A549 (cell line): ENCODE measurements at regions not wholly inside any gene's neighbourhood (a gene's known extent, or its start where the extent isn't known, plus 50 kb on each side); places are given as distances from the start of the nearest gene placed in this dataset.
A peak's percentile ranks its signal among the peaks of the same experiment; 100 is the strongest.

Source experiments
- ATAC-seq, 2 experiments: fragments of 200-7000 bp in 1 of 2; fragments of >200 bp in 1 of 2; cut with Nextera tagmentation in 1 of 2; cut with Tn5 transposase in 1 of 2; 3 replicates each; pipeline versions ENCODE4 v1.8.0 to v1.9.1; 2018 to 2020; ENCODE audit warnings: mild to moderate bottlenecking in 1 of 2, moderate library complexity in 1 of 2
- CTCF ChIA-PET: fragments of 300-600 bp; sonication (Branson Sonifier 250); formaldehyde crosslinking; extraction: SDS; loops from one replicate; lab custom pipeline; 2021; ENCODE audit warnings: antibody characterized with exemption, inconsistent platforms; lab: Yijun Ruan, JAX
- POLR2A ChIA-PET: fragments of 350-600 bp; formaldehyde crosslinking; extraction: SDS; loops from one replicate; lab custom pipeline; 2021; ENCODE audit warnings: antibody characterized with exemption, inconsistent platforms; lab: Yijun Ruan, JAX
- DNase-seq, 2 experiments: peaks; one replicate each; pipeline versions ENCODE4 v3.0.0 to v3.0.0-alpha.2; 2011 to 2016; ENCODE audit warnings: low read depth in 1 of 2, low spot score in 1 of 2
- FAIRE-seq: peaks from 2 replicates; lab custom pipeline; 2011; peaks lifted over from hg19 to GRCh38; lab: Jason Lieb, UNC
- H3K27ac ChIP-seq, 2 experiments: fragments of >200 bp; sonication (Bioruptor Twin); formaldehyde crosslinking; 3 replicates each; pipeline ENCODE4 v1.5.1; 2016 to 2017
- H3K4me1 ChIP-seq: fragments of >200 bp; sonication (Bioruptor Twin); formaldehyde crosslinking; 3 replicates; pipeline ENCODE4 v1.6.1; 2016
- H3K4me2 ChIP-seq: fragments of >200 bp; sonication (Bioruptor Twin); formaldehyde crosslinking; 3 replicates; pipeline ENCODE4 v1.6.1; 2016
- H3K4me3 ChIP-seq: fragments of >200 bp; sonication (Bioruptor Twin); formaldehyde crosslinking; 3 replicates; pipeline ENCODE4 v1.5.1; 2016
- H3K9me3 ChIP-seq: fragments of >200 bp; sonication (Bioruptor Twin); formaldehyde crosslinking; 3 replicates; pipeline ENCODE4 v1.6.1; 2016
- CBX8 ChIP-seq: fragments of 200-600 bp; sonication (generic); IDR thresholded peaks from 2 replicates; pipeline ENCODE4 v1.6.1; 2016
- CHD2 ChIP-seq: fragments of 150-350 bp; IDR thresholded peaks from 2 replicates; pipeline ENCODE4 v1.6.1; 2014; ENCODE audit warnings: low read length; ENCODE audit not compliant: partially characterized antibody
- EHMT2 ChIP-seq: fragments of 200-600 bp; sonication (generic); IDR thresholded peaks from 2 replicates; pipeline ENCODE4 v1.6.1; 2016; ENCODE audit warnings: antibody characterized with exemption, low read depth, mild to moderate bottlenecking, moderate library complexity
- ESRRA ChIP-seq: fragments of 150-350 bp; IDR thresholded peaks from 2 replicates; pipeline ENCODE4 v1.6.1; 2014; ENCODE audit warnings: mild to moderate bottlenecking, low read length, borderline replicate concordance
- FOSB ChIP-seq: fragments of 250-450 bp; sonication (Bioruptor Pico); IDR thresholded peaks from 2 replicates; pipeline ENCODE4 v1.5.0; 2020; ENCODE audit warnings: mild to moderate bottlenecking, moderate library complexity
- FOSL2 ChIP-seq, 2 experiments: fragments of 450-650 bp in 1 of 2; fragments of >200 bp in 1 of 2; sonication (Bioruptor Twin) in 1 of 2; formaldehyde crosslinking; IDR thresholded peaks; 2 replicates each; pipeline versions ENCODE4 v1.5.0 to v1.6.1; 2016 to 2020; ENCODE audit warnings: mild to moderate bottlenecking in 1 of 2, moderate library complexity in 1 of 2
- JUN ChIP-seq, 2 experiments: fragments of >200 bp; sonication (Bioruptor Twin); formaldehyde crosslinking; IDR thresholded peaks; 2 replicates in 1 of 2; 3 replicates in 1 of 2; pipeline ENCODE4 v1.6.1; 2016 to 2017
- JUNB ChIP-seq: fragments of >200 bp; sonication (Bioruptor Twin); formaldehyde crosslinking; IDR thresholded peaks from 2 replicates; pipeline ENCODE4 v1.6.1; 2016
- NFE2L2 ChIP-seq: fragments of 150-350 bp; conservative IDR thresholded peaks from 2 replicates; pipeline ENCODE4 v1.6.1; 2014; ENCODE audit warnings: low read length
- NR3C1 ChIP-seq: fragments of >200 bp; sonication (Bioruptor Twin); formaldehyde crosslinking; IDR thresholded peaks from 3 replicates; pipeline ENCODE4 v1.6.1; 2017
- PHF8 ChIP-seq: fragments of 200-600 bp; sonication (generic); IDR thresholded peaks from 2 replicates; pipeline ENCODE4 v1.6.1; 2016; ENCODE audit warnings: low read depth, mild to moderate bottlenecking, antibody characterized with exemption, moderate library complexity, borderline replicate concordance
- RARB ChIP-seq: fragments of 250-450 bp; sonication (Bioruptor Pico); IDR thresholded peaks from 2 replicates; pipeline ENCODE4 v1.8.0; 2021; ENCODE audit warnings: mild to moderate bottlenecking, moderate library complexity
- RNF2 ChIP-seq: fragments of 200-600 bp; sonication (generic); IDR thresholded peaks from 2 replicates; pipeline ENCODE4 v1.6.1; 2016; ENCODE audit warnings: low read depth, mild to moderate bottlenecking, antibody characterized with exemption, moderate library complexity, borderline replicate concordance
- TFCP2L1 ChIP-seq: fragments of 250-450 bp; sonication (Bioruptor Pico); IDR thresholded peaks from 2 replicates; pipeline ENCODE4 v1.5.0; 2021; ENCODE audit warnings: mild to moderate bottlenecking
- ZC3H11A ChIP-seq: fragments of 450-650 bp; IDR thresholded peaks from 2 replicates; pipeline ENCODE4 v1.6.1; 2014; ENCODE audit warnings: antibody characterized with exemption, mild to moderate bottlenecking
- ZFP36 ChIP-seq: fragments of 450-650 bp; IDR thresholded peaks from 2 replicates; pipeline ENCODE4 v1.6.1; 2014; ENCODE audit warnings: borderline replicate concordance; ENCODE audit not compliant: partially characterized antibody
- ZSCAN20 ChIP-seq: fragments of 250-450 bp; sonication (Bioruptor Pico); IDR thresholded peaks from 2 replicates; pipeline ENCODE4 v1.8.0; 2022; ENCODE audit warnings: mild to moderate bottlenecking, moderate library complexity
- WGBS: methylation state at CpG from one replicate; pipeline ENCODE4 v1.1.6; 2017; ENCODE audit errors: missing lambda C conversion rate; 5-methylcytosine and 5-hydroxymethylcytosine counted together
- TF ChIP-seq, protein P1 (sequence below): fragments of >200 bp; sonication (Bioruptor Twin); formaldehyde crosslinking; IDR thresholded peaks from 2 replicates; pipeline ENCODE4 v1.6.1; 2016
- TF ChIP-seq, protein P2 (sequence below): IDR thresholded peaks from 2 replicates; pipeline ENCODE4 v1.6.1; 2012; ENCODE audit warnings: low read depth, borderline replicate concordance
- TF ChIP-seq, protein P3 (sequence below): fragments of 450-650 bp; IDR thresholded peaks from 2 replicates; pipeline ENCODE4 v1.6.1; 2014; ENCODE audit warnings: antibody characterized with exemption
- TF ChIP-seq, protein P4 (sequence below): fragments of 150-350 bp; IDR thresholded peaks from 2 replicates; pipeline ENCODE4 v1.6.1; 2014; ENCODE audit warnings: low read depth, mild to moderate bottlenecking, low read length
- TF ChIP-seq, protein P5 (sequence below): IDR thresholded peaks from 2 replicates; pipeline ENCODE4 v1.6.1; 2012

DNA sequence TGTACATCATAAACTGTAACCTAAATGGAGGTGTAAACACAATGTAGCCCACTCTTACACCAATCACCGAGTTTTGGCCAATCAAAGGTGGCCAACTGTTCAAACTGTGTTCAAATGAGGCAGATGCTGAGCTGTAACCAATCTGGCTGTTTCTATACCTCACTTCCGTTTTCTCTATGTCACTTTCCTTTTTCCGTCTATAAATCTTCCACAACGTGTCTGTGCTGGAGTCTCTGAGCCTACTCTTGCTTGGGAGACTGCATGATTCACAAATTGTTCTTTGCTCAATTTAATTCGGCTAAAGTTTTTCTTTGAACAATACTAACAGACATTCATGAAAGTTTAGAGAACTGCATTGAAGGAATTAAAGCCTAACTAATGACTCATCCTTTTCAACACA, 547.1 kb upstream of the USP15 start:
- Histone ChIP-seq H3K4me2 (no peak overlapping the region), H3K9me3 (no peaks in the 10 kb centered on the region; the same call in 2 of the 3 replicates), H3K27ac (no peak overlapping the region), H3K4me1 (no peaks in the 10 kb centered on the region), H3K4me3 (no peak overlapping the region)
- no peak for ATAC-seq
- WGBS, result 10% methylated on average over 5 of the region's 5 CpGs
- TF ChIP-seq PHF8 (no peak), ZSCAN20 (CRISPR knock-in tag) (no peak), ZFP36 (no peak), RARB (CRISPR knock-in tag) (no peak)
- TF ChIP-seq, protein P1, sequence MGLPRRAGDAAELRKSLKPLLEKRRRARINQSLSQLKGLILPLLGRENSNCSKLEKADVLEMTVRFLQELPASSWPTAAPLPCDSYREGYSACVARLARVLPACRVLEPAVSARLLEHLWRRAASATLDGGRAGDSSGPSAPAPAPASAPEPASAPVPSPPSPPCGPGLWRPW, result no peak
- TF ChIP-seq, protein P2, sequence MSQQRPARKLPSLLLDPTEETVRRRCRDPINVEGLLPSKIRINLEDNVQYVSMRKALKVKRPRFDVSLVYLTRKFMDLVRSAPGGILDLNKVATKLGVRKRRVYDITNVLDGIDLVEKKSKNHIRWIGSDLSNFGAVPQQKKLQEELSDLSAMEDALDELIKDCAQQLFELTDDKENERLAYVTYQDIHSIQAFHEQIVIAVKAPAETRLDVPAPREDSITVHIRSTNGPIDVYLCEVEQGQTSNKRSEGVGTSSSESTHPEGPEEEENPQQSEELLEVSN, result no peak
- ChIA-PET CTCF (no interaction called here), POLR2A (no interaction called here)
- peak in 1 of 2 experiments; percentile 2 for DNase-seq
- no peak for FAIRE-seq

DNA sequence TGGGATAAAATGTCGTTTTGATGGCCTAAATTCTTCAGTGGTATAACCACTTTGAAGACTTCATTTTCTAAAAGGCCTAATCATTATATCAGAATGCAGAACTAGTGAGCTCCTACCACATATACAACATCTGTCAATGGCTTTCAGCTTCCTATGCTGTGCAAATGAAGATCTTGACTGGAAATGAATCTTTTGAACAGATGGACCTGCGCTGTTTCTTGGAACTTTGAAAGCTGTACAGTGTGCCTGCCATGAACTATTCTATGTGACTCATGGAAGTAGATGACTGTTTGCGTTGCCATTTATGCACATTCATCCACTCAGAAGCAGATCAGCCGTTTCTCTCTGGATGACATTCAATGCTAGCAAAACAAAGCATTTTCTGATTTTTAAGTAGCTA, 542.2 kb upstream of the USP15 start:
- CTCF ChIA-PET, result interaction anchor here (0.6 kb wide), 1 partner anchor 375 kb away, joined by 3 read pairs; no protein-coding TSS in a partner anchor

DNA sequence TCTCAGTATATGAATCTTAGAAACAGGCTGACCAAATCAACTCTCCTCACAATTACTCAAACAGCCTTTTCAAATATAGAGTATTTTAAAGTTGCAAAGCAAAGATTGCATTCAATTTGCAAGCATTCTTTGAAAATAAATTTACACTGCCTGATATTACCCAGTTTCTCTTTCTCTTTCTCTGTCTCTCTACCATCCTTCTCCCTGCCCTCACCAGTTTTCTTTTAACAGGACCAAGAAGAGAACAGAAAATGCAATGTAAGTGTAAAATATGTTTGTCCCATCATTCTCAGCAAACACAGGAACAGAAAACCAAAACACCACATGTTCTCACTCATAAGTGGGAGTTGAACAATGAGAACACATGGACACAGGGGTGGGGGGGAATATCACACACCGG, 520.3 kb upstream of the USP15 start:
- Histone ChIP-seq H3K4me2 (no peak overlapping the region), H3K4me1 (no peaks in the 10 kb centered on the region), H3K27ac (no peak overlapping the region), H3K4me3 (no peak overlapping the region), H3K9me3 (no peaks in the 10 kb centered on the region)
- DNase-seq, result no peak
- ATAC-seq, result no peak
- 7% methylated on average over 1 of the region's 1 CpG for WGBS
- FAIRE-seq, result no peak
- CTCF ChIA-PET, result no interaction called here
- TF ChIP-seq, protein P3, sequence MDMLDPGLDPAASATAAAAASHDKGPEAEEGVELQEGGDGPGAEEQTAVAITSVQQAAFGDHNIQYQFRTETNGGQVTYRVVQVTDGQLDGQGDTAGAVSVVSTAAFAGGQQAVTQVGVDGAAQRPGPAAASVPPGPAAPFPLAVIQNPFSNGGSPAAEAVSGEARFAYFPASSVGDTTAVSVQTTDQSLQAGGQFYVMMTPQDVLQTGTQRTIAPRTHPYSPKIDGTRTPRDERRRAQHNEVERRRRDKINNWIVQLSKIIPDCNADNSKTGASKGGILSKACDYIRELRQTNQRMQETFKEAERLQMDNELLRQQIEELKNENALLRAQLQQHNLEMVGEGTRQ, result no peak
- TF ChIP-seq FOSL2 (IDR thresholded peaks at IDR 0.05) (no peak), FOSL2 (CRISPR knock-in tag; IDR thresholded peaks at IDR 0.05) (no peak), JUNB (no peak), TFCP2L1 (CRISPR knock-in tag) (no peak), NR3C1 (no peak), CBX8 (no peak)
- POLR2A ChIA-PET, result no interaction called here

More for the DNA sequence above, 542.2 kb upstream of the USP15 start:
- H3K9me3 ChIP-seq, result no peaks in the 10 kb centered on the region; the same call in 2 of the 3 replicates
- ATAC-seq, result no peak
- WGBS, result 0% methylated on average over 4 of the region's 4 CpGs
- H3K4me2 ChIP-seq, result no peak overlapping the region
- TF ChIP-seq NFE2L2 (no peak), CHD2 (no peak), ESRRA (no peak), ZC3H11A (no peak), FOSB (CRISPR knock-in tag) (no peak), RNF2 (no peak), JUN (IDR thresholded peaks at IDR 0.05) (no peak), EHMT2 (no peak)
- TF ChIP-seq, protein P2, result no peak
- TF ChIP-seq, protein P4, sequence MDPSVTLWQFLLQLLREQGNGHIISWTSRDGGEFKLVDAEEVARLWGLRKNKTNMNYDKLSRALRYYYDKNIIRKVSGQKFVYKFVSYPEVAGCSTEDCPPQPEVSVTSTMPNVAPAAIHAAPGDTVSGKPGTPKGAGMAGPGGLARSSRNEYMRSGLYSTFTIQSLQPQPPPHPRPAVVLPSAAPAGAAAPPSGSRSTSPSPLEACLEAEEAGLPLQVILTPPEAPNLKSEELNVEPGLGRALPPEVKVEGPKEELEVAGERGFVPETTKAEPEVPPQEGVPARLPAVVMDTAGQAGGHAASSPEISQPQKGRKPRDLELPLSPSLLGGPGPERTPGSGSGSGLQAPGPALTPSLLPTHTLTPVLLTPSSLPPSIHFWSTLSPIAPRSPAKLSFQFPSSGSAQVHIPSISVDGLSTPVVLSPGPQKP, result no peak
- TF ChIP-seq, protein P5, sequence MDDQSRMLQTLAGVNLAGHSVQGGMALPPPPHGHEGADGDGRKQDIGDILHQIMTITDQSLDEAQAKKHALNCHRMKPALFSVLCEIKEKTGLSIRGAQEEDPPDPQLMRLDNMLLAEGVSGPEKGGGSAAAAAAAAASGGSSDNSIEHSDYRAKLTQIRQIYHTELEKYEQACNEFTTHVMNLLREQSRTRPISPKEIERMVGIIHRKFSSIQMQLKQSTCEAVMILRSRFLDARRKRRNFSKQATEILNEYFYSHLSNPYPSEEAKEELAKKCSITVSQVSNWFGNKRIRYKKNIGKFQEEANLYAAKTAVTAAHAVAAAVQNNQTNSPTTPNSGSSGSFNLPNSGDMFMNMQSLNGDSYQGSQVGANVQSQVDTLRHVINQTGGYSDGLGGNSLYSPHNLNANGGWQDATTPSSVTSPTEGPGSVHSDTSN, result no peak
- POLR2A ChIA-PET, result no interaction called here
- no peak overlapping the region for H3K27ac ChIP-seq
- DNase-seq, result no peak
- H3K4me1 ChIP-seq, result no peaks in the 10 kb centered on the region
- FAIRE-seq, result no peak
- no peak overlapping the region for H3K4me3 ChIP-seq
